Prostate gland (tissue), 2 donors: ENCODE measurements at regions not wholly inside any gene's neighbourhood (a gene's known extent, or its start where the extent isn't known, plus 50 kb on each side); places are given as distances from the start of the nearest gene placed in this dataset.

Source experiments
- DNase-seq: peaks from one replicate; pipeline ENCODE4 v3.0.0-alpha.2; 2019; ENCODE audit warnings: low spot score
- H3K27ac ChIP-seq, 2 donors: fragments of 200-600 bp; sonication (generic); 2 replicates each; pipeline ENCODE4 v1.5.1; 2017 to 2019
- H3K27me3 ChIP-seq: fragments of 200-600 bp; sonication (generic); replicated peaks from 2 replicates; pipeline ENCODE4 v1.5.1; 2019; ENCODE audit not compliant: insufficient read depth
- H3K36me3 ChIP-seq, 2 donors: fragments of 200-600 bp; sonication (generic); 1 replicate in 1 of 2; 2 replicates in 1 of 2; pipeline versions ENCODE4 v1.5.1 to v1.8.1; 2017 to 2019
- H3K4me1 ChIP-seq: fragments of 200-600 bp; sonication (generic); replicated peaks from 2 replicates; pipeline ENCODE4 v1.5.1; 2019
- H3K4me3 ChIP-seq, 2 donors: fragments of 200-600 bp; sonication (generic); 2 replicates each; pipeline ENCODE4 v1.5.1; 2017 to 2019
- H3K9me3 ChIP-seq: fragments of 200-600 bp; sonication (generic); 2 replicates; pipeline ENCODE4 v1.5.1; 2017
- CTCF ChIP-seq, 4 experiments: fragments of 200-600 bp in 2 of 4; fragments of 450-650 bp in 2 of 4; sonication (generic) in 2 of 4; IDR thresholded peaks; 1 replicate in 3 of 4; 2 replicates in 1 of 4; pipeline ENCODE4 v1.5.1; 2016 to 2019; ENCODE audit warnings: antibody characterized with exemption in 4 of 4, mild to moderate bottlenecking in 2 of 4, moderate library complexity in 2 of 4
- POLR2A ChIP-seq: fragments of 450-650 bp; IDR thresholded peaks from one replicate; pipeline ENCODE4 v1.6.1; 2016; ENCODE audit warnings: antibody characterized with exemption, mild to moderate bottlenecking
- POLR2AphosphoS5 ChIP-seq: sonication (generic); formaldehyde crosslinking; IDR thresholded peaks from one replicate; pipeline ENCODE4 v1.6.1; 2017; ENCODE audit warnings: antibody characterized with exemption
- WGBS: methylation state at CpG from one replicate; pipeline ENCODE4 v1.1.5; 2018; 5-methylcytosine and 5-hydroxymethylcytosine counted together
- intact Hi-C: fragments of 100-400 bp; cut with DNase I; formaldehyde crosslinking; loops from one replicate; pipeline ENCODE4 v1.14.2; 2022

- H3K27ac ChIP-seq = no peak overlapping the region
These were observed 546.5 kb upstream of the SEMA3D start for GRCh38 chr7:85733169-85733915.

GRCh38 chr7:85730012-85730411 is 543.2 kb upstream of the SEMA3D start:
- Histone ChIP-seq H3K9me3 (no peaks in the 10 kb centered on the region), H3K4me3 (no peak overlapping the region), H3K36me3 (no peaks in the 10 kb centered on the region), H3K4me1 (no peaks in the 10 kb centered on the region), H3K27me3 (no peaks in the 10 kb centered on the region), H3K27ac (no peak overlapping the region)
- no peak for DNase-seq
- TF ChIP-seq CTCF (IDR thresholded peaks at IDR 0.05) (no peak), POLR2A (no peak), POLR2AphosphoS5 (no peak)
- intact Hi-C loops = no loop called here
- WGBS = 40% methylated on average over 2 of the region's 2 CpGs

More at GRCh38 chr7:85733169-85733915, 546.5 kb upstream of the SEMA3D start:
- H3K27me3 ChIP-seq = no peaks in the 10 kb centered on the region
- H3K9me3 ChIP-seq = no peaks in the 10 kb centered on the region
- no peaks in the 10 kb centered on the region for H3K36me3 ChIP-seq
- 62% methylated on average over 2 of the region's 2 CpGs for WGBS
- TF ChIP-seq POLR2AphosphoS5 (no peak), CTCF (IDR thresholded peaks at IDR 0.05) (no peak), POLR2A (no peak)
- no peak overlapping the region for H3K4me3 ChIP-seq
- H3K4me1 ChIP-seq = no peaks in the 10 kb centered on the region
- no peak for DNase-seq
- intact Hi-C loops = no loop called here

GRCh38 chr7:85725026-85725425 is 538.2 kb upstream of the SEMA3D start:
- WGBS = 89% methylated on average over 2 of the region's 2 CpGs
- no peaks in the 10 kb centered on the region for H3K4me1 ChIP-seq
- intact Hi-C loops = no loop called here
- H3K27ac ChIP-seq = no peak overlapping the region
- no peak for TF ChIP-seq CTCF (IDR thresholded peaks at IDR 0.05)
- H3K36me3 ChIP-seq = no peaks in the 10 kb centered on the region
- H3K9me3 ChIP-seq = no peaks in the 10 kb centered on the region
- no peak overlapping the region for H3K4me3 ChIP-seq
- no peak for DNase-seq
- no peaks in the 10 kb centered on the region for H3K27me3 ChIP-seq

- no peak overlapping the region for H3K27ac ChIP-seq
- no peak overlapping the region for H3K4me3 ChIP-seq
- H3K9me3 ChIP-seq = no peaks in the 10 kb centered on the region
- WGBS = 32% methylated on average over 4 of the region's 4 CpGs
- no peak for DNase-seq
- intact Hi-C loops = no loop called here
- TF ChIP-seq POLR2AphosphoS5 (no peak), CTCF (IDR thresholded peaks at IDR 0.05) (no peak), POLR2A (no peak)
- no peaks in the 10 kb centered on the region for H3K4me1 ChIP-seq
- H3K36me3 ChIP-seq = no peaks in the 10 kb centered on the region
- H3K27me3 ChIP-seq = no peaks in the 10 kb centered on the region
These were observed 533.4 kb upstream of the SEMA3D start for GRCh38 chr7:85719981-85720953.
